ENCODE measurements at regions not wholly inside any gene's neighbourhood (a gene's known extent, or its start where the extent isn't known, plus 50 kb on each side); places are given as distances from the start of the nearest gene placed in this dataset.

DNA sequence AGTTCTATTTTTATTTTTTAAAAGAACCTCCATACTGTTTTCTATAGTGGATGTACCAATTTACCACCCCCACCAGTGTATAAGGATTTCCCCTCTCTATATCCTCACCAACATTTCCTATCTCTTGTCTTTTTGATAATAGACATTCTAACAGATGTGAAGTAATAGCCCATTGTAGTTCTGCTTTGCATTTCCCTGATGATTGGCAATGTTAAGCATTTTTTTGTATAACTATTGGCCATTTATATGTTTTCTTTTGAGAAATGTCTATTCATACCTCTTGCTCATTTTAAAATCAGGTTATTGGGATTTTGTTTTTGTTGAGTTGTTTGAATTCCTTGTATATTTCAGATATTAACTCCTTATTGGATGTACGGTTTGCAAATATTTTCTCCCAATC lies 251.1 kb upstream of the HTR2C start:
- no peak overlapping the region for H3K27ac Mint-ChIP-seq
- TF ChIP-seq, protein P1, sequence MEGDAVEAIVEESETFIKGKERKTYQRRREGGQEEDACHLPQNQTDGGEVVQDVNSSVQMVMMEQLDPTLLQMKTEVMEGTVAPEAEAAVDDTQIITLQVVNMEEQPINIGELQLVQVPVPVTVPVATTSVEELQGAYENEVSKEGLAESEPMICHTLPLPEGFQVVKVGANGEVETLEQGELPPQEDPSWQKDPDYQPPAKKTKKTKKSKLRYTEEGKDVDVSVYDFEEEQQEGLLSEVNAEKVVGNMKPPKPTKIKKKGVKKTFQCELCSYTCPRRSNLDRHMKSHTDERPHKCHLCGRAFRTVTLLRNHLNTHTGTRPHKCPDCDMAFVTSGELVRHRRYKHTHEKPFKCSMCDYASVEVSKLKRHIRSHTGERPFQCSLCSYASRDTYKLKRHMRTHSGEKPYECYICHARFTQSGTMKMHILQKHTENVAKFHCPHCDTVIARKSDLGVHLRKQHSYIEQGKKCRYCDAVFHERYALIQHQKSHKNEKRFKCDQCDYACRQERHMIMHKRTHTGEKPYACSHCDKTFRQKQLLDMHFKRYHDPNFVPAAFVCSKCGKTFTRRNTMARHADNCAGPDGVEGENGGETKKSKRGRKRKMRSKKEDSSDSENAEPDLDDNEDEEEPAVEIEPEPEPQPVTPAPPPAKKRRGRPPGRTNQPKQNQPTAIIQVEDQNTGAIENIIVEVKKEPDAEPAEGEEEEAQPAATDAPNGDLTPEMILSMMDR (IDR thresholded peaks at IDR 0.05), result no peak
- ChIA-PET CTCF (no interaction called here), POLR2A (no interaction called here)
- no peaks in the 10 kb centered on the region for H3K9me3 Mint-ChIP-seq
- intact Hi-C loops (cut with micrococcal nuclease), result no loop called here
- DNase-seq, result no peak
- no peak for ATAC-seq (ENCODE audit: low read depth)
- H3K36me3 Mint-ChIP-seq (ENCODE audit: low read depth), result no peaks in the 10 kb centered on the region
- no peaks in the 10 kb centered on the region for H3K4me1 Mint-ChIP-seq
- no peak overlapping the region for H3K4me3 Mint-ChIP-seq
- no peaks in the 10 kb centered on the region for H3K27me3 Mint-ChIP-seq

DNA sequence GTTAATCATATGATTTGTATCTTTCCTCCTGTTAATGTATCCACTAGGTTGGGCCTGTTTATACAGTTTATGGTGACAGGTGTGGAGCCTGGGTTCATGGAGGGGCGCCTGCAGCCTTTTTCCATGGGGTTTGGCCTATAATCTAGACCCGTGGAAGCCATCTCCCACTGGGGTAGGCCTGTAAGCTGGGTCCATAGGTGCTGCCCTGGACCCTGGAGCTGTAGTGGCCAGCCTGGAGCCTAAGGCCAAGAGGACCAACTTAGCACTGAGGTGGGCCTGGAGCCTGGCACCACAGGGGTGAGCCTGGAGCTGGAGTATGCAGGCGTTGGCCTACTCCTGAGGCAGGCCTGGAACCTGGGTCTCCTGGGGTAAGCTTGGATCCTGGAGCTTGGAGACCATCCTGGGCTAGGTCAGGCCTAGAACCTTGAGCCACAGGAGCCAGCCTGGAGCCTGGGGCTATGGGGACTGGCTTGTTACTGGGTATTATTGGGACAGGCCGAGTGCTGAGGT lies 249.4 kb upstream of the HTR2C start:
- POLR2A ChIA-PET, result no interaction called here

GRCh38 chrX:114338870-114339269 lies 245.0 kb upstream of the HTR2C start:
- TF ChIP-seq, protein P1 (IDR thresholded peaks at IDR 0.05), result no peak
- no peak for DNase-seq
- Mint-ChIP-seq H3K36me3 (ENCODE audit: low read depth) (no peaks in the 10 kb centered on the region), H3K27ac (no peak overlapping the region), H3K9me3 (no peaks in the 10 kb centered on the region), H3K4me1 (no peaks in the 10 kb centered on the region), H3K27me3 (no peaks in the 10 kb centered on the region), H3K4me3 (no peak overlapping the region)
- intact Hi-C loops (cut with micrococcal nuclease), result no loop called here
- CTCF ChIA-PET, result no interaction called here
- no peak for ATAC-seq (ENCODE audit: low read depth)
- POLR2A ChIA-PET, result no interaction called here

More for the DNA sequence above, 249.4 kb upstream of the HTR2C start:
- CTCF ChIA-PET, result no interaction called here
- H3K27me3 Mint-ChIP-seq, result no peaks in the 10 kb centered on the region
- H3K36me3 Mint-ChIP-seq (ENCODE audit: low read depth), result no peaks in the 10 kb centered on the region
- DNase-seq, result no peak
- no peak for ATAC-seq (ENCODE audit: low read depth)
- H3K27ac Mint-ChIP-seq, result no peak overlapping the region
- H3K9me3 Mint-ChIP-seq, result no peaks in the 10 kb centered on the region
- no peak overlapping the region for H3K4me3 Mint-ChIP-seq
- intact Hi-C loops (cut with micrococcal nuclease), result no loop called here
- TF ChIP-seq, protein P1 (IDR thresholded peaks at IDR 0.05), result no peak
- no peaks in the 10 kb centered on the region for H3K4me1 Mint-ChIP-seq

DNA sequence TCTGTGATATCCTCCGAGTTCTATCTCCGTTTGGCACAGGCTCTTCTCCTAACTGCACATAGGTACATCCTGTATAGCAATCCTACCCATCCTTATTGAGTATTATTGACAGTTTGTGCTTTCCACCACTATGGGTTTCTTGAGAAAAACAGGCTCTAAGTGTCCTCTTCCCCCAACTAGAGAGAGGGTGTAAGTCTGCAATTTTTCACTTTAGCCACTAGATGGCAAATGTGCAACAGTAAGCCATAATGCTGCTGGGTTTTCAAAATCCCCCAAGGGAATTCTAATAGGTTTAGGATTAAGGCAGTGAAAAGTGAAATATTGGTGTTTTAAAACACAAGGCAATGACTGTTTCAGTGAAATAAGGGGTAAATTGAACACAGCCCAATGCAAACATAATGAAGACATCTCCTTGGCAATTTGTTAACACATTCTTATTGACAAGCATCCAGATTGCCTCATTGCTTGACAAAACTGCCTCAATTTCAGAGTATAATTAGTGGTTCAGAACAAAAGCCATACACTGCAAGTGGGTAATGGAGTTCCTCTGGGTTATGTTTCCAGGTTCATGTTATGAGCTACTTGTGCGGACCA lies 239.0 kb upstream of the HTR2C start:
- POLR2A ChIA-PET, result no interaction called here
- DNase-seq (no peak), ATAC-seq (ENCODE audit: low read depth) (peak; percentile 65)
- CTCF ChIA-PET, result no interaction called here
- H3K27ac Mint-ChIP-seq, result no peak overlapping the region
- H3K27me3 Mint-ChIP-seq, result no peaks in the 10 kb centered on the region
- TF ChIP-seq, protein P1 (IDR thresholded peaks at IDR 0.05), result no peak
- H3K4me1 Mint-ChIP-seq, result peaks cover 1% of the 10 kb centered on the region
- no peak overlapping the region for H3K4me3 Mint-ChIP-seq
- no peaks in the 10 kb centered on the region for H3K36me3 Mint-ChIP-seq (ENCODE audit: low read depth)
- intact Hi-C loops (cut with micrococcal nuclease), result no loop called here
- H3K9me3 Mint-ChIP-seq, result no peaks in the 10 kb centered on the region

GRCh38 chrX:114361076-114361725 lies 222.7 kb upstream of the HTR2C start:
- CTCF ChIA-PET, result no interaction called here
- POLR2A ChIA-PET, result no interaction called here
- H3K9me3 Mint-ChIP-seq, result no peaks in the 10 kb centered on the region
- TF ChIP-seq, protein P1 (IDR thresholded peaks at IDR 0.05), result no peak
- no peaks in the 10 kb centered on the region for H3K27me3 Mint-ChIP-seq
- no peaks in the 10 kb centered on the region for H3K4me1 Mint-ChIP-seq
- DNase-seq (no peak), ATAC-seq (ENCODE audit: low read depth) (no peak)
- intact Hi-C loops (cut with micrococcal nuclease), result no loop called here
- H3K4me3 Mint-ChIP-seq, result no peak overlapping the region
- H3K27ac Mint-ChIP-seq, result no peak overlapping the region
- H3K36me3 Mint-ChIP-seq (ENCODE audit: low read depth), result no peaks in the 10 kb centered on the region
